Peyer's patch (tissue), 4 donors: ENCODE measurements at regions not wholly inside any gene's neighbourhood (a gene's known extent, or its start where the extent isn't known, plus 50 kb on each side); places are given as distances from the start of the nearest gene placed in this dataset.

Experiments
- DNase-seq, 3 donors: peaks; one replicate each; pipeline ENCODE4 v3.0.0-alpha.2; 2017 to 2019
- H3K27ac ChIP-seq, 4 donors: fragments of 200-600 bp; sonication (generic); one replicate each; pipeline ENCODE4 v1.5.1; 2016 to 2019
- H3K27me3 ChIP-seq, 2 donors: fragments of 200-600 bp; sonication (generic); one replicate each; pipeline ENCODE4 v1.5.1; 2019
- H3K36me3 ChIP-seq, 3 donors: fragments of 200-600 bp; sonication (generic); one replicate each; pipeline ENCODE4 v1.5.1; 2016 to 2019
- H3K4me1 ChIP-seq, 4 donors: fragments of 200-600 bp; sonication (generic); one replicate each; pipeline ENCODE4 v1.5.1; 2016 to 2019
- H3K4me3 ChIP-seq, 4 donors: fragments of 200-600 bp; sonication (generic); 1 replicate in 3 of 4; 2 replicates in 1 of 4; pipeline ENCODE4 v1.5.1; 2016 to 2019; ENCODE audit warnings: mild to moderate bottlenecking in 1 of 4
- H3K9me3 ChIP-seq, 4 donors: fragments of 200-600 bp; sonication (generic); one replicate each; pipeline ENCODE4 v1.5.1; 2016 to 2019; ENCODE audit warnings: mild to moderate bottlenecking in 1 of 4
- POLR2A ChIP-seq, 2 donors: fragments of 450-650 bp; IDR thresholded peaks; one replicate each; pipeline ENCODE4 v1.5.1; 2017; ENCODE audit warnings: antibody characterized with exemption in 2 of 2, mild to moderate bottlenecking in 2 of 2, moderate library complexity in 2 of 2
- TF ChIP-seq, protein P1 (sequence below), 6 experiments: fragments of 450-650 bp in 4 of 6; fragments of 200-600 bp in 2 of 6; sonication (generic) in 1 of 6; IDR thresholded peaks; one replicate each; pipeline ENCODE4 v1.5.1; 2017 to 2019; ENCODE audit warnings: antibody characterized with exemption in 6 of 6, mild to moderate bottlenecking in 3 of 6, moderate library complexity in 1 of 6

DNA sequence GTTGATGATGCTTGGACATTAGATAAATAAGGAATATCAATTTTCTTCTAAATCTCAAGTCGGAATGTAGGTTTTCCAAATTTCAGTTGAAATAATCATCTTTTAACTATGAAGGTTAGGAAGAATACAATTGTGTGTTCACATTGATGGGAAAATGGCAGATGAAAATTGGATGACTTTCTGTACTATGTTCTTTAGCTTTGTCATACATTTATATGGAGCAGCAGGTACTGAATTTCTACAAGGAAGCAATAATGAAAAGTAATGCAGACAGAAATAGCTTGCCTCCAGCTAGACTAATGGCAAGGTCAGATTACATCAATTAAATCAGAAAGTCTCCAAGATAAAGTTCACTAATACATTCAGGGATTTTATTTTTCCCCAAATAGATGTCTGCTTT, 1423.7 kb upstream of the PCDH20 start:
- H3K27me3 ChIP-seq: no peaks in the 10 kb centered on the region
- no peak overlapping the region for H3K27ac ChIP-seq
- H3K9me3 ChIP-seq: no peaks in the 10 kb centered on the region
- DNase-seq: no peak
- H3K4me1 ChIP-seq: no peaks in the 10 kb centered on the region
- TF ChIP-seq, protein P1, sequence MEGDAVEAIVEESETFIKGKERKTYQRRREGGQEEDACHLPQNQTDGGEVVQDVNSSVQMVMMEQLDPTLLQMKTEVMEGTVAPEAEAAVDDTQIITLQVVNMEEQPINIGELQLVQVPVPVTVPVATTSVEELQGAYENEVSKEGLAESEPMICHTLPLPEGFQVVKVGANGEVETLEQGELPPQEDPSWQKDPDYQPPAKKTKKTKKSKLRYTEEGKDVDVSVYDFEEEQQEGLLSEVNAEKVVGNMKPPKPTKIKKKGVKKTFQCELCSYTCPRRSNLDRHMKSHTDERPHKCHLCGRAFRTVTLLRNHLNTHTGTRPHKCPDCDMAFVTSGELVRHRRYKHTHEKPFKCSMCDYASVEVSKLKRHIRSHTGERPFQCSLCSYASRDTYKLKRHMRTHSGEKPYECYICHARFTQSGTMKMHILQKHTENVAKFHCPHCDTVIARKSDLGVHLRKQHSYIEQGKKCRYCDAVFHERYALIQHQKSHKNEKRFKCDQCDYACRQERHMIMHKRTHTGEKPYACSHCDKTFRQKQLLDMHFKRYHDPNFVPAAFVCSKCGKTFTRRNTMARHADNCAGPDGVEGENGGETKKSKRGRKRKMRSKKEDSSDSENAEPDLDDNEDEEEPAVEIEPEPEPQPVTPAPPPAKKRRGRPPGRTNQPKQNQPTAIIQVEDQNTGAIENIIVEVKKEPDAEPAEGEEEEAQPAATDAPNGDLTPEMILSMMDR (IDR thresholded peaks at IDR 0.05): no peak
- TF ChIP-seq POLR2A (IDR thresholded peaks at IDR 0.05): no peak
- no peaks in the 10 kb centered on the region for H3K36me3 ChIP-seq
- no peak overlapping the region for H3K4me3 ChIP-seq

DNA sequence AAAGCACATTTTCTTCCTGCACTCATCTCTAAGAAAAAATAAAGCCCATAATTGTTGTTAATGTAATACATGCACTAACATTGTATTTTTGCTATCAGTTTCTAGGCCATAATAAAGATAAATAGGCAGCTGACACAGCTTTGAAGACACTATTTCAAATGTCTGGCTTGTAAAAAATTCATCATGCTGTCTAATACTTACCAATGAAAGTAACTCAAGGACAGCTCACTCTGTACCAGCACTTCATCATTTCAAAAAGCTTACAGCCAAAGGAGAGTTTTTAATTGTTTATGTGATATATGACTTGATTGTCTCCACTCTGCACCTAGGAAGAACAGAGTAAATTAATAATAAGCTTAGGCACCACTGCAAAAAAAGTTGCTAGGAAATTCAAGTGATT, 1423.3 kb upstream of the PCDH20 start:
- TF ChIP-seq, protein P1 (IDR thresholded peaks at IDR 0.05): no peak
- H3K27me3 ChIP-seq: no peaks in the 10 kb centered on the region

DNA sequence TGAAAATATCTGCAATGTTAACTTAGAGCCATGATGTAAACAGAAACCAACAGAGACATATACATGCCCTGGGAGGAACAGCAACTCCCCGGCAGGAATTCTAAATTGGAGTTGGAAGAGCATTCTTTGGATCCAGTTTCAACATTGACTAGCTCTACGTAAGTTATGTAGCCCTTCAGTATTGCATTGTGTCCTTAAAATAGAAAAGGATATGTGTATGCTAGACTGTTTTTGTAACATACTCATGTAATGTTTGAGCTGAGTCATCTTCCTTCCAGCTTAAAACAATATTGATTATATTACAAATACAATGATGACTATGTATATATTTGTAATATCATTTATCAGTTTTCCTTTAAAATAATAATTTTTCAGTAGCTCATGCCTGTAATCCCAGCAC, 1422.2 kb upstream of the PCDH20 start:
- no peaks in the 10 kb centered on the region for H3K27me3 ChIP-seq
- no peak for TF ChIP-seq POLR2A (IDR thresholded peaks at IDR 0.05)
- TF ChIP-seq, protein P1 (IDR thresholded peaks at IDR 0.05): no peak
- no peaks in the 10 kb centered on the region for H3K9me3 ChIP-seq
- H3K36me3 ChIP-seq: no peaks in the 10 kb centered on the region
- no peaks in the 10 kb centered on the region for H3K4me1 ChIP-seq
- no peak overlapping the region for H3K4me3 ChIP-seq
- H3K27ac ChIP-seq: no peak overlapping the region
- DNase-seq: no peak

More for the DNA sequence above, 1423.3 kb upstream of the PCDH20 start:
- Histone ChIP-seq H3K27ac (no peak overlapping the region), H3K36me3 (no peaks in the 10 kb centered on the region), H3K4me1 (no peaks in the 10 kb centered on the region), H3K4me3 (no peak overlapping the region), H3K9me3 (no peaks in the 10 kb centered on the region)
- no peak for DNase-seq

DNA sequence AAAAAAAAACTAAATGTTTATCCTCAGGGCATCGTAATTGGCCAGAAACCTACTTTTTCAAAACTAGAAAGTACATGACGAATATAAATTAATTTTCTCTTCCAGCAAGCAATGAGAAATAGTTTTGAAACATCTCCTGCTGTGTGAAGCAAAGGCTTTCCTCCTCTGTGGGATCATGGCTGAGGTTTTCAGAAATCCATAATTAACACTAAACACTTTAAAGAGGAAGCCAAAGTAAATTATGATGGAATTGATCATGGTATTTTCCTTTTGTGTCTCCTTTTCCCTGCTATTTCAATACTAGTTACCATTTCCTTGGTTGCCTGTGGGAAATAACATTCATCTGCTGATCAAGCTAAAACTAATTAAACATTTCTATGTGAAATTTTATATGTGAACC, 1413.8 kb upstream of the PCDH20 start:
- no peaks in the 10 kb centered on the region for H3K9me3 ChIP-seq
- no peak for TF ChIP-seq POLR2A (IDR thresholded peaks at IDR 0.05)
- TF ChIP-seq, protein P1 (IDR thresholded peaks at IDR 0.05): no peak
- no peak overlapping the region for H3K27ac ChIP-seq
- H3K4me1 ChIP-seq: no peaks in the 10 kb centered on the region
- DNase-seq: no peak
- no peak overlapping the region for H3K4me3 ChIP-seq
- no peaks in the 10 kb centered on the region for H3K27me3 ChIP-seq
- no peaks in the 10 kb centered on the region for H3K36me3 ChIP-seq

DNA sequence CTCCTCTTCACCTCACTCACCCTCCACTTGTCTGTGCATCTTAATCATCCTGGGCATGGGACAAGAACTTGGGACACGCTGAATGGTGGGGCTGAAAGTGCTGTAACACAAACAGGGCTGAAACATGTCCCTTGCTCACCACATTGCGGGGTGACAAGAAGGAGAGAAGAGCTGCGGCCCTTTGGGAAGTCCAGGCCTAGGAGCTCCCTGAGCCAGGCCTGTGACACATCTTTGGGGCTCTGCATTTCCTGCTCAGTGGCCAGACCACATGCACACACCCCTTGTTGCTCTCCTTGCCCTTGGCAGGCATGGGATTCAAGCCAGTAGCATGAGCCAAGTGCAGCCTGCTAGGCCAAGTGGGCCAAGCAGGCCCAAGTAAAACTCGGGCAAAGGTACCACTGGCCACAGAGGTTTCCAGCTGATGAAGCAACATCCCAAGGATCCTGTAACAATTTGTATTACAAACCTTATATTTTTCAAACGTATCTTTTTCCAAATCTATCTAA, 1384.3 kb upstream of the PCDH20 start:
- Histone ChIP-seq H3K4me1 (no peaks in the 10 kb centered on the region), H3K27ac (no peak overlapping the region), H3K9me3 (no peaks in the 10 kb centered on the region), H3K36me3 (no peaks in the 10 kb centered on the region), H3K27me3 (no peaks in the 10 kb centered on the region), H3K4me3 (no peak overlapping the region)
- no peak for TF ChIP-seq POLR2A (IDR thresholded peaks at IDR 0.05)
- TF ChIP-seq, protein P1 (IDR thresholded peaks at IDR 0.05): no peak
- no peak for DNase-seq

DNA sequence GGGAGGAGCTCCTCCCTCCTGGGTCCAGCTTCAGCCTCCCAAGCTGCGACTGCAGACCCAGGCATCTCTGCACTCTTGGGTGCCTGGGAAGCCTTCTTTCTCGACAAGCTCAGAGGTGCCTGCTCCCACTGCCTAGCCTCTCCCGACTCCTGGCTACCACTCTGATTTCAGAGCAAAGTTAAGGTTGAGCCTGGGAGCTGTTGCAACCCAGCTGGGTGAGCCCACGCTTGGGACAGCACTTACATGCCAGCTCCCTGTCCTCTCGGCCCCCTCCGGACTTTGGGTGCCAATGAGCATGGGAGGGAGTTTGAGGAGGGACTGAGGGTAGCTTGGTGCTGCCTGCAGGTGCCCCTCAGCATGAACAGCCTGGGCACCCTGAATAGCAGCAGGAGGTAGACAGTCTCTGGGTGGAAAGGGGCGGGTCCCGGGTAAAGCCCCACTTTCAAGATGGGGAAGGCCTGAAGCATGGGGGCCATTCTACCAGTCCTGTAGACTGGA, 1383.4 kb upstream of the PCDH20 start:
- Histone ChIP-seq H3K9me3 (no peaks in the 10 kb centered on the region), H3K4me3 (no peak overlapping the region), H3K27ac (no peak overlapping the region), H3K4me1 (no peaks in the 10 kb centered on the region), H3K27me3 (no peaks in the 10 kb centered on the region), H3K36me3 (no peaks in the 10 kb centered on the region)
- no peak for DNase-seq
- TF ChIP-seq POLR2A (IDR thresholded peaks at IDR 0.05): no peak
